H1 (cell line): ENCODE measurements at regions not wholly inside any gene's neighbourhood (a gene's known extent, or its start where the extent isn't known, plus 50 kb on each side); places are given as distances from the start of the nearest gene placed in this dataset.

Experiments used
- CTCF ChIA-PET: fragments of 300-600 bp; sonication (Branson Sonifier 250); formaldehyde crosslinking; loops from one replicate; lab custom pipeline; 2021; ENCODE audit not compliant: partially characterized antibody; lab: Charles Lee
- POLR2A ChIA-PET: fragments of 300-600 bp; sonication (Branson Sonifier 250); formaldehyde crosslinking; loops from one replicate; lab custom pipeline; 2021; ENCODE audit warnings: inconsistent platforms; ENCODE audit not compliant: partially characterized antibody; lab: Charles Lee
- DNase-seq, 2 experiments: peaks; one replicate each; pipeline versions ENCODE4 v3.0.0 to v3.0.0-alpha.2; 2010 to 2022; ENCODE audit warnings: low spot score in 2 of 2, low read depth in 1 of 2, mixed read lengths in 1 of 2
- FAIRE-seq: peaks from 2 replicates; lab custom pipeline; 2011; peaks lifted over from hg19 to GRCh38; lab: Jason Lieb, UNC
- H2AFZ ChIP-seq: 2 replicates; pipeline ENCODE4 v1.8.1; 2012; ENCODE audit warnings: low read length, inconsistent platforms
- H2AK5ac ChIP-seq: 2 replicates; pipeline ENCODE4 v1.6.1; 2013; ENCODE audit warnings: low read depth, low read length
- H2BK120ac ChIP-seq: replicated peaks from 2 replicates; pipeline ENCODE3; 2013; ENCODE audit warnings: low read depth, low read length, inconsistent platforms
- H2BK12ac ChIP-seq: 2 replicates; pipeline ENCODE4 v1.6.1; 2013; ENCODE audit warnings: low read depth, low read length
- H2BK15ac ChIP-seq: 2 replicates; pipeline ENCODE4 v1.6.1; 2013; ENCODE audit warnings: low read length
- H2BK20ac ChIP-seq: 2 replicates; pipeline ENCODE4 v1.6.1; 2013; ENCODE audit warnings: low read length
- H2BK5ac ChIP-seq: 2 replicates; pipeline ENCODE4 v1.6.1; 2013; ENCODE audit warnings: low read depth, low read length
- H3K14ac ChIP-seq: 2 replicates; pipeline ENCODE4 v1.6.1; 2013; ENCODE audit warnings: inconsistent platforms; ENCODE audit not compliant: insufficient read length
- H3K18ac ChIP-seq: 2 replicates; pipeline ENCODE4 v1.6.1; 2013; ENCODE audit warnings: low read length; ENCODE audit errors: extremely low read depth
- H3K23ac ChIP-seq: 2 replicates; pipeline ENCODE4 v1.6.1; 2013; ENCODE audit warnings: inconsistent platforms; ENCODE audit not compliant: insufficient read length
- H3K23me2 ChIP-seq: 2 replicates; pipeline ENCODE4 v1.6.1; 2013; ENCODE audit warnings: low read depth, low read length
- H3K27ac ChIP-seq: 2 replicates; pipeline ENCODE4 v1.6.1; 2011; ENCODE audit warnings: low read depth, low read length, inconsistent platforms
- H3K27me3 ChIP-seq, 4 experiments: replicated peaks in 1 of 4; 1 replicate in 1 of 4; 2 replicates in 3 of 4; pipeline versions ENCODE4 v1.6.1 to v1.8.1; 2011 to 2013; ENCODE audit warnings: low read length in 3 of 4, mild to moderate bottlenecking in 3 of 4, inconsistent platforms in 2 of 4, mixed read lengths in 2 of 4, moderate library complexity in 1 of 4; ENCODE audit not compliant: control insufficient read depth in 3 of 4, insufficient read depth in 3 of 4; ENCODE audit errors: extremely low read depth in 1 of 4
- H3K36me3 ChIP-seq, 4 experiments: 2 replicates each; pipeline versions ENCODE4 v1.6.1 to v1.8.1; 2011 to 2013; ENCODE audit warnings: mild to moderate bottlenecking in 4 of 4, low read length in 3 of 4, moderate library complexity in 2 of 4, control low read depth in 1 of 4, inconsistent platforms in 1 of 4; ENCODE audit not compliant: insufficient read depth in 4 of 4, control insufficient read depth in 2 of 4
- H3K4ac ChIP-seq: replicated peaks from 2 replicates; pipeline ENCODE3; 2013; ENCODE audit warnings: low read length, low read depth, mixed read lengths, inconsistent platforms; ENCODE audit not compliant: insufficient read length
- H3K4me1 ChIP-seq, 4 experiments: replicated peaks in 1 of 4; 1 replicate in 1 of 4; 2 replicates in 3 of 4; pipeline versions ENCODE4 v1.6.1 to v1.8.1; 2011 to 2013; ENCODE audit warnings: low read length in 3 of 4, inconsistent platforms in 2 of 4, mixed read lengths in 1 of 4; ENCODE audit not compliant: insufficient read depth in 4 of 4, control insufficient read depth in 3 of 4
- H3K4me2 ChIP-seq, 2 experiments: 2 replicates each; pipeline versions ENCODE4 v1.6.1 to v1.8.1; 2011 to 2013; ENCODE audit warnings: low read depth in 2 of 2, low read length in 2 of 2, control low read depth in 1 of 2, inconsistent platforms in 1 of 2, mild to moderate bottlenecking in 1 of 2; ENCODE audit not compliant: insufficient read depth in 1 of 2
- H3K4me3 ChIP-seq, 4 experiments: fragments of 200-600, 300-600 bp in 1 of 4; sonication (generic), shearing (Covaris generic), sonication (Bioruptor Twin) in 1 of 4; 2 replicates each; pipeline versions ENCODE4 v1.5.1 to v1.8.1; 2011 to 2016; ENCODE audit warnings: low read length in 4 of 4, low read depth in 3 of 4, control low read depth in 2 of 4, inconsistent platforms in 2 of 4, mild to moderate bottlenecking in 2 of 4, mixed read lengths in 1 of 4, moderate library complexity in 1 of 4; ENCODE audit not compliant: insufficient read depth in 2 of 4; ENCODE audit errors: extremely low read depth in 1 of 4
- H3K56ac ChIP-seq: replicated peaks from 2 replicates; pipeline ENCODE3; 2013; ENCODE audit warnings: low read depth, mild to moderate bottlenecking, mixed read lengths, low read length, inconsistent platforms; ENCODE audit not compliant: insufficient read length
- H3K79me1 ChIP-seq: 2 replicates; pipeline ENCODE4 v1.6.1; 2013; ENCODE audit warnings: low read depth, low read length, control low read depth
- H3K79me2 ChIP-seq, 2 experiments: 2 replicates each; pipeline versions ENCODE4 v1.6.1 to v1.8.1; 2012 to 2013; ENCODE audit warnings: low read length in 2 of 2, mild to moderate bottlenecking in 2 of 2, inconsistent platforms in 1 of 2; ENCODE audit not compliant: insufficient read depth in 2 of 2, control insufficient read depth in 1 of 2
- H3K9ac ChIP-seq, 4 experiments: replicated peaks in 1 of 4; 1 replicate in 1 of 4; 2 replicates in 3 of 4; pipeline versions ENCODE4 v1.6.1 to v1.8.1; 2011 to 2013; ENCODE audit warnings: low read depth in 3 of 4, low read length in 3 of 4, control low read depth in 2 of 4, mild to moderate bottlenecking in 2 of 4, moderate library complexity in 2 of 4, inconsistent platforms in 1 of 4; ENCODE audit errors: extremely low read depth in 1 of 4
- H3K9me3 ChIP-seq, 2 experiments: 2 replicates each; pipeline versions ENCODE4 v1.6.1 to v1.8.1; 2012 to 2013; ENCODE audit warnings: mild to moderate bottlenecking in 2 of 2, moderate library complexity in 2 of 2, control low read depth in 1 of 2, inconsistent platforms in 1 of 2, low read depth in 1 of 2, low read length in 1 of 2, mixed read lengths in 1 of 2; ENCODE audit not compliant: insufficient read depth in 2 of 2
- H4K20me1 ChIP-seq, 2 experiments: replicated peaks in 1 of 2; 2 replicates each; pipeline versions ENCODE3 to v1.8.1; 2011 to 2013; ENCODE audit warnings: inconsistent platforms in 2 of 2, low read length in 2 of 2, mild to moderate bottlenecking in 1 of 2; ENCODE audit not compliant: insufficient read depth in 2 of 2, control insufficient read depth in 1 of 2
- H4K5ac ChIP-seq: 2 replicates; pipeline ENCODE4 v1.6.1; 2013; ENCODE audit warnings: low read length, low read depth, mixed read lengths, inconsistent platforms; ENCODE audit not compliant: insufficient read length
- H4K8ac ChIP-seq: 2 replicates; pipeline ENCODE4 v1.8.0; 2013; ENCODE audit warnings: mild to moderate bottlenecking, moderate library complexity, low read length, inconsistent platforms; ENCODE audit not compliant: insufficient read depth; ENCODE audit errors: extremely low read depth
- H4K91ac ChIP-seq: replicated peaks from 2 replicates; pipeline ENCODE3; 2013; ENCODE audit warnings: low read length, mixed read lengths, inconsistent platforms; ENCODE audit not compliant: insufficient read length
- ASH2L ChIP-seq: fragments of 200-600, 300-600 bp; sonication (generic); IDR thresholded peaks from one replicate; pipeline ENCODE4 v1.7.1; 2017; ENCODE audit warnings: low read length
- CBX5 ChIP-seq: fragments of 300-800, 300-1000 bp; sonication (generic); IDR thresholded peaks from 2 replicates; pipeline ENCODE4 v1.7.1; 2016; ENCODE audit warnings: antibody characterized with exemption, low read length, low read depth
- CHD1 ChIP-seq: IDR thresholded peaks from 2 replicates; pipeline ENCODE4 v1.6.1; 2012; ENCODE audit warnings: low read depth, low read length, improper control_type of control experiment
- CTBP2 ChIP-seq: IDR thresholded peaks from 2 replicates; pipeline ENCODE4 v1.7.0; 2011; ENCODE audit warnings: borderline replicate concordance, mild to moderate bottlenecking, moderate library complexity, mixed read lengths, low read length; ENCODE audit not compliant: insufficient read depth, insufficient read length
- RNF2 ChIP-seq: fragments of 200-900, 300-1000 bp; sonication (generic); IDR thresholded peaks from 2 replicates; pipeline ENCODE4 v1.7.1; 2016; ENCODE audit warnings: borderline replicate concordance, low read depth, mild to moderate bottlenecking, antibody characterized with exemption, low read length; ENCODE audit not compliant: poor library complexity, severe bottlenecking; ENCODE audit errors: missing control alignments
- SP4 ChIP-seq: IDR thresholded peaks from 2 replicates; pipeline ENCODE4 v1.6.1; 2012; ENCODE audit warnings: low read length, inconsistent platforms
- SUZ12 ChIP-seq: fragments of 200-600 bp; sonication (generic); IDR thresholded peaks from 2 replicates; pipeline ENCODE4 v1.6.1; 2012; ENCODE audit warnings: mild to moderate bottlenecking, inconsistent platforms, low read length, moderate library complexity, mixed read lengths
- TAF7 ChIP-seq: optimal IDR thresholded peaks from 2 replicates; pipeline ENCODE3; 2011; ENCODE audit warnings: low read depth, mild to moderate bottlenecking, inconsistent platforms, low read length, moderate library complexity, borderline replicate concordance
- TCF12 ChIP-seq: IDR thresholded peaks from 2 replicates; pipeline ENCODE4 v1.6.1; 2011; ENCODE audit warnings: low read depth, mild to moderate bottlenecking, low read length
- YY1 ChIP-seq: IDR thresholded peaks from 2 replicates; pipeline ENCODE4 v1.6.1; 2011; ENCODE audit warnings: low read depth, mild to moderate bottlenecking, low read length
- WGBS, 2 experiments: shearing (Covaris generic) in 1 of 2; methylation state at CpG; one replicate each; pipeline versions ENCODE4 v1.1.6 to v1.1.7; 2013 to 2015; ENCODE audit warnings: low lambda C conversion rate in 2 of 2, mixed read lengths in 2 of 2, inconsistent platforms in 1 of 2, low coverage in 1 of 2, missing lambda C conversion rate in 1 of 2; ENCODE audit not compliant: insufficient replicate concordance in 2 of 2, insufficient coverage in 1 of 2, insufficient read length in 1 of 2; ENCODE audit errors: extremely low coverage in 1 of 2, missing lambda C conversion rate in 1 of 2; 5-methylcytosine and 5-hydroxymethylcytosine counted together
- TF ChIP-seq, protein P1 (sequence below), 3 experiments: IDR thresholded peaks; 1 replicate in 2 of 3; 2 replicates in 1 of 3; pipeline versions ENCODE4 v1.5.1 to v1.6.1; 2011; ENCODE audit warnings: low read length in 3 of 3, mild to moderate bottlenecking in 3 of 3, inconsistent platforms in 2 of 3, low read depth in 1 of 3, moderate library complexity in 1 of 3; ENCODE audit not compliant: insufficient read depth in 1 of 3; ENCODE audit errors: control extremely low read depth in 1 of 3

GRCh38 chr5:148768806-148769415 is 57.5 kb upstream of the ADRB2 start:
- TF ChIP-seq RNF2 (no peak), ASH2L (no peak), CHD1 (no peak), CTBP2 (no peak), TCF12 (no peak), TAF7 (no peak), YY1 (no peak), CBX5 (no peak), SP4 (no peak), SUZ12 (no peak)
- TF ChIP-seq, protein P1, sequence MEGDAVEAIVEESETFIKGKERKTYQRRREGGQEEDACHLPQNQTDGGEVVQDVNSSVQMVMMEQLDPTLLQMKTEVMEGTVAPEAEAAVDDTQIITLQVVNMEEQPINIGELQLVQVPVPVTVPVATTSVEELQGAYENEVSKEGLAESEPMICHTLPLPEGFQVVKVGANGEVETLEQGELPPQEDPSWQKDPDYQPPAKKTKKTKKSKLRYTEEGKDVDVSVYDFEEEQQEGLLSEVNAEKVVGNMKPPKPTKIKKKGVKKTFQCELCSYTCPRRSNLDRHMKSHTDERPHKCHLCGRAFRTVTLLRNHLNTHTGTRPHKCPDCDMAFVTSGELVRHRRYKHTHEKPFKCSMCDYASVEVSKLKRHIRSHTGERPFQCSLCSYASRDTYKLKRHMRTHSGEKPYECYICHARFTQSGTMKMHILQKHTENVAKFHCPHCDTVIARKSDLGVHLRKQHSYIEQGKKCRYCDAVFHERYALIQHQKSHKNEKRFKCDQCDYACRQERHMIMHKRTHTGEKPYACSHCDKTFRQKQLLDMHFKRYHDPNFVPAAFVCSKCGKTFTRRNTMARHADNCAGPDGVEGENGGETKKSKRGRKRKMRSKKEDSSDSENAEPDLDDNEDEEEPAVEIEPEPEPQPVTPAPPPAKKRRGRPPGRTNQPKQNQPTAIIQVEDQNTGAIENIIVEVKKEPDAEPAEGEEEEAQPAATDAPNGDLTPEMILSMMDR (IDR thresholded peaks at IDR 0.05; ENCODE audit: control extremely low read depth in 1 of 3, insufficient read depth in 1 of 3, low read depth in 1 of 3, low read length in 3 of 3), result no peak
- H2BK5ac ChIP-seq, result no peak overlapping the region
- H4K91ac ChIP-seq, result no peak overlapping the region
- H3K9me3 ChIP-seq, result no peaks in the 10 kb centered on the region
- H4K20me1 ChIP-seq, result no peaks in the 10 kb centered on the region
- no peak overlapping the region for H2AK5ac ChIP-seq
- H3K4me1 ChIP-seq, result no peaks in the 10 kb centered on the region
- H3K14ac ChIP-seq, result no peak overlapping the region
- H2BK12ac ChIP-seq, result no peak overlapping the region
- no peaks in the 10 kb centered on the region for H3K23me2 ChIP-seq
- H3K23ac ChIP-seq, result no peak overlapping the region
- no peak overlapping the region for H2BK15ac ChIP-seq
- H3K4ac ChIP-seq, result no peak overlapping the region
- H4K8ac ChIP-seq, result no peak overlapping the region
- H3K4me3 ChIP-seq, result no peak overlapping the region
- no peak overlapping the region for H3K18ac ChIP-seq
- H3K79me2 ChIP-seq, result no peaks in the 10 kb centered on the region
- ChIA-PET POLR2A (no interaction called here), CTCF (no interaction called here)
- no peak for FAIRE-seq
- no peak overlapping the region for H2AFZ ChIP-seq
- no peak overlapping the region for H2BK20ac ChIP-seq
- no peaks in the 10 kb centered on the region for H3K79me1 ChIP-seq
- no peaks in the 10 kb centered on the region for H3K27me3 ChIP-seq
- H3K9ac ChIP-seq, result no peak overlapping the region
- no peak overlapping the region for H3K4me2 ChIP-seq
- no peak overlapping the region for H4K5ac ChIP-seq
- no peak overlapping the region for H3K27ac ChIP-seq
- no peak for DNase-seq
- no peak overlapping the region for H2BK120ac ChIP-seq
- no peaks in the 10 kb centered on the region for H3K36me3 ChIP-seq
- no peak overlapping the region for H3K56ac ChIP-seq
- WGBS, 2 experiments, result 91% methylated on average over 5 of the region's 5 CpGs; no CpG with 5 or more reads in 1 of the 2 experiments
